Superior temporal gyrus (tissue), 1 donor: ENCODE measurements at regions not wholly inside any gene's neighbourhood (a gene's known extent, or its start where the extent isn't known, plus 50 kb on each side); places are given as distances from the start of the nearest gene placed in this dataset.

ENCODE experiments used
- DNase-seq: peaks from one replicate; pipeline ENCODE4 v3.0.0-alpha.2; 2016; ENCODE audit errors: extremely low spot score

- no peak for DNase-seq
Observed at GRCh38 chr2:8307606-8308180, 374.2 kb upstream of the ID2 start.

GRCh38 chr2:8309131-8309530 is 372.7 kb upstream of the ID2 start:
- no peak for DNase-seq

GRCh38 chr2:8310557-8311455 is 371.1 kb upstream of the ID2 start:
- DNase-seq: no peak

GRCh38 chr2:8312221-8312620 is 369.6 kb upstream of the ID2 start:
- DNase-seq: no peak

GRCh38 chr2:8312861-8313830 is 368.7 kb upstream of the ID2 start:
- DNase-seq: no peak

GRCh38 chr2:8314063-8314462 is 367.8 kb upstream of the ID2 start:
- DNase-seq: no peak

GRCh38 chr2:8315531-8316165 is 366.2 kb upstream of the ID2 start:
- DNase-seq: no peak

- DNase-seq: no peak
Observed at GRCh38 chr2:8316356-8316755, 365.5 kb upstream of the ID2 start.

GRCh38 chr2:8317418-8317817 is 364.4 kb upstream of the ID2 start:
- no peak for DNase-seq

GRCh38 chr2:8319219-8319618 is 362.6 kb upstream of the ID2 start:
- no peak for DNase-seq

GRCh38 chr2:8320311-8321066 is 361.4 kb upstream of the ID2 start:
- no peak for DNase-seq

- no peak for DNase-seq
Observed at GRCh38 chr2:8322634-8323033, 359.2 kb upstream of the ID2 start.

- no peak for DNase-seq
Observed at GRCh38 chr2:8324164-8324856, 357.5 kb upstream of the ID2 start.

GRCh38 chr2:8324901-8325300 is 357.0 kb upstream of the ID2 start:
- no peak for DNase-seq

GRCh38 chr2:8327371-8328100 is 354.3 kb upstream of the ID2 start:
- no peak for DNase-seq

GRCh38 chr2:8328217-8328616 is 353.6 kb upstream of the ID2 start:
- DNase-seq: no peak

- no peak for DNase-seq
Observed at GRCh38 chr2:8329660-8330622, 351.9 kb upstream of the ID2 start.

GRCh38 chr2:8331068-8331467 is 350.8 kb upstream of the ID2 start:
- no peak for DNase-seq

GRCh38 chr2:8332646-8333045 is 349.2 kb upstream of the ID2 start:
- DNase-seq: no peak
